Fibroblast of lung (primary cell): ENCODE measurements at regions not wholly inside any gene's neighbourhood (a gene's known extent, or its start where the extent isn't known, plus 50 kb on each side); places are given as distances from the start of the nearest gene placed in this dataset.

Experiments
- EZH2 ChIP-seq: IDR thresholded peaks from 2 replicates; pipeline ENCODE4 v1.5.1; 2012; ENCODE audit warnings: low read length, control low read depth, mild to moderate bottlenecking; ENCODE audit errors: missing control alignments
- TF ChIP-seq, protein P1 (sequence below), 2 donors: IDR thresholded peaks in 1 of 2; conservative IDR thresholded peaks in 1 of 2; 1 replicate in 1 of 2; 2 replicates in 1 of 2; pipeline ENCODE4 v1.5.1; 2011 to 2012; ENCODE audit warnings: low read length in 2 of 2, control low read depth in 1 of 2, inconsistent platforms in 1 of 2, low read depth in 1 of 2, mild to moderate bottlenecking in 1 of 2

DNA sequence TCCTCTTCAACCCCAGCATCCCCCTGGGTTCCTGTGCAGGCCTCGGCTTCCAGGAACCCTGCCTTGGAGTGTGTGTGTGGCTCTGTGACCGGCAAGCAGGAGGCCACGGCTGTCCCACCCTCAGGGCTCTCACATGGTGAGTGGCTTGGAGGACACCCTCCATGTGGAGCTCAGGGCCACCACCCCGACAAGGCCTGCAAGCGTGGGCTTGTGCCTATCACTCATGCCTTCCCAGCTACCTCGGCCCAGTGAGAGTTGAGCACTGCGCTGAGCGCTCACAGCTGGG, 76.7 kb downstream of the DACT2 start:
- no peak for TF ChIP-seq EZH2
- TF ChIP-seq, protein P1, sequence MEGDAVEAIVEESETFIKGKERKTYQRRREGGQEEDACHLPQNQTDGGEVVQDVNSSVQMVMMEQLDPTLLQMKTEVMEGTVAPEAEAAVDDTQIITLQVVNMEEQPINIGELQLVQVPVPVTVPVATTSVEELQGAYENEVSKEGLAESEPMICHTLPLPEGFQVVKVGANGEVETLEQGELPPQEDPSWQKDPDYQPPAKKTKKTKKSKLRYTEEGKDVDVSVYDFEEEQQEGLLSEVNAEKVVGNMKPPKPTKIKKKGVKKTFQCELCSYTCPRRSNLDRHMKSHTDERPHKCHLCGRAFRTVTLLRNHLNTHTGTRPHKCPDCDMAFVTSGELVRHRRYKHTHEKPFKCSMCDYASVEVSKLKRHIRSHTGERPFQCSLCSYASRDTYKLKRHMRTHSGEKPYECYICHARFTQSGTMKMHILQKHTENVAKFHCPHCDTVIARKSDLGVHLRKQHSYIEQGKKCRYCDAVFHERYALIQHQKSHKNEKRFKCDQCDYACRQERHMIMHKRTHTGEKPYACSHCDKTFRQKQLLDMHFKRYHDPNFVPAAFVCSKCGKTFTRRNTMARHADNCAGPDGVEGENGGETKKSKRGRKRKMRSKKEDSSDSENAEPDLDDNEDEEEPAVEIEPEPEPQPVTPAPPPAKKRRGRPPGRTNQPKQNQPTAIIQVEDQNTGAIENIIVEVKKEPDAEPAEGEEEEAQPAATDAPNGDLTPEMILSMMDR (conservative IDR thresholded peaks at IDR 0.05 in 1 of 2, IDR thresholded peaks at IDR 0.05 in 1 of 2; ENCODE audit: low read depth in 1 of 2, low read length in 2 of 2) = no peak
